Ishikawa (cell line): ENCODE measurements at regions not wholly inside any gene's neighbourhood (a gene's known extent, or its start where the extent isn't known, plus 50 kb on each side); places are given as distances from the start of the nearest gene placed in this dataset.

Source experiments
- CEBPB ChIP-seq: IDR thresholded peaks from 2 replicates; pipeline ENCODE4 v1.6.1; 2012
- CREB1 ChIP-seq: IDR thresholded peaks from 2 replicates; pipeline ENCODE4 v1.6.1; 2012; ENCODE audit warnings: low read depth
- EGR1 ChIP-seq: IDR thresholded peaks from 2 replicates; pipeline ENCODE4 v1.6.1; 2012
- EP300 ChIP-seq: IDR thresholded peaks from 2 replicates; pipeline ENCODE4 v1.6.1; 2012; ENCODE audit warnings: borderline replicate concordance
- FOXM1 ChIP-seq: IDR thresholded peaks from 2 replicates; pipeline ENCODE4 v1.6.1; 2012; ENCODE audit warnings: low read depth, borderline replicate concordance
- MAX ChIP-seq: IDR thresholded peaks from 2 replicates; pipeline ENCODE4 v1.6.1; 2012
- NFIC ChIP-seq: IDR thresholded peaks from 2 replicates; pipeline ENCODE4 v1.6.1; 2012
- RAD21 ChIP-seq: IDR thresholded peaks from 2 replicates; pipeline ENCODE4 v1.6.1; 2012; ENCODE audit warnings: low read depth
- REST ChIP-seq: IDR thresholded peaks from 2 replicates; pipeline ENCODE4 v1.6.1; 2012; ENCODE audit warnings: low read depth, mild to moderate bottlenecking
- TAF1 ChIP-seq: IDR thresholded peaks from 2 replicates; pipeline ENCODE4 v1.6.1; 2012; ENCODE audit warnings: low read depth, mild to moderate bottlenecking
- TCF12 ChIP-seq: IDR thresholded peaks from 2 replicates; pipeline ENCODE4 v1.6.1; 2012; ENCODE audit warnings: low read depth
- TEAD4 ChIP-seq: IDR thresholded peaks from 2 replicates; pipeline ENCODE4 v1.6.1; 2012
- USF1 ChIP-seq: IDR thresholded peaks from 2 replicates; pipeline ENCODE4 v1.6.1; 2012
- YY1 ChIP-seq: IDR thresholded peaks from 2 replicates; pipeline ENCODE4 v1.6.1; 2012; ENCODE audit warnings: low read depth
- ZBTB7A ChIP-seq: IDR thresholded peaks from 2 replicates; pipeline ENCODE4 v1.6.1; 2012; ENCODE audit warnings: low read depth

GRCh38 chr12:97877404-97877803 is 414.8 kb downstream of the RMST start:
- TF ChIP-seq MAX (no peak), EGR1 (no peak), NFIC (no peak), FOXM1 (no peak), TCF12 (no peak)

- TF ChIP-seq EGR1 (no peak), REST (no peak), NFIC (no peak), TAF1 (no peak), CREB1 (no peak), CEBPB (no peak), MAX (no peak), TEAD4 (no peak), FOXM1 (no peak)
These were observed 424.0 kb downstream of the RMST start for GRCh38 chr12:97886511-97887176.

GRCh38 chr12:97899529-97899928 is 436.9 kb downstream of the RMST start:
- TF ChIP-seq YY1 (no peak), MAX (no peak), TAF1 (no peak), TEAD4 (no peak), REST (no peak), EGR1 (no peak), NFIC (no peak)

- TF ChIP-seq CEBPB, result no peak
- no peak for TF ChIP-seq FOXM1
- no peak for TF ChIP-seq YY1
- no peak for TF ChIP-seq EGR1
- TF ChIP-seq REST, result no peak
- no peak for TF ChIP-seq USF1
- no peak for TF ChIP-seq TEAD4
- TF ChIP-seq RAD21, result no peak
- no peak for TF ChIP-seq EP300
- TF ChIP-seq MAX, result no peak
- TF ChIP-seq CREB1, result no peak
- no peak for TF ChIP-seq TCF12
- TF ChIP-seq ZBTB7A, result no peak
These were observed 437.4 kb downstream of the RMST start for GRCh38 chr12:97899956-97900355.

- TF ChIP-seq ZBTB7A (no peak), CEBPB (no peak), EGR1 (no peak), NFIC (no peak), TAF1 (no peak), FOXM1 (no peak), REST (no peak), TEAD4 (no peak)
These were observed 440.8 kb downstream of the RMST start for GRCh38 chr12:97903356-97903755.
